RWPE2 (cell line): ENCODE measurements at regions not wholly inside any gene's neighbourhood (a gene's known extent, or its start where the extent isn't known, plus 50 kb on each side); places are given as distances from the start of the nearest gene placed in this dataset.

Source experiments
- ATAC-seq: fragments of 200-7000 bp; cut with Tn5 transposase; 3 replicates; pipeline ENCODE4 v1.9.1; 2021; ENCODE audit warnings: low read depth
- DNase-seq: peaks from one replicate; pipeline ENCODE4 v3.0.0-alpha.2; 2020; ENCODE audit warnings: low spot score
- H3K27ac ChIP-seq: fragments of 450-650 bp; 2 replicates; pipeline ENCODE4 v1.5.1; 2017; ENCODE audit warnings: mild to moderate bottlenecking; ENCODE audit not compliant: poor library complexity, severe bottlenecking
- H3K27me3 ChIP-seq: fragments of 250-450 bp; sonication (Bioruptor Pico); 2 replicates; pipeline ENCODE4 v1.5.1; 2021; ENCODE audit warnings: mild to moderate bottlenecking, moderate library complexity; ENCODE audit not compliant: insufficient read depth, poor library complexity, severe bottlenecking
- H3K36me3 ChIP-seq: fragments of 250-450 bp; sonication (Bioruptor Pico); 2 replicates; pipeline ENCODE4 v1.5.1; 2020; ENCODE audit warnings: low read depth, mild to moderate bottlenecking, moderate library complexity
- H3K4me1 ChIP-seq: fragments of 250-450 bp; sonication (Bioruptor Pico); 2 replicates; pipeline ENCODE4 v1.5.1; 2021; ENCODE audit warnings: mild to moderate bottlenecking, moderate library complexity; ENCODE audit not compliant: insufficient read depth, poor library complexity, severe bottlenecking
- H3K4me3 ChIP-seq: fragments of 250-450 bp; sonication (Bioruptor Pico); 2 replicates; pipeline ENCODE4 v1.5.1; 2021; ENCODE audit warnings: mild to moderate bottlenecking, moderate library complexity; ENCODE audit not compliant: severe bottlenecking
- H3K9me3 ChIP-seq: fragments of 250-450 bp; sonication (Bioruptor Pico); 2 replicates; pipeline ENCODE4 v1.5.1; 2021; ENCODE audit warnings: mild to moderate bottlenecking, moderate library complexity; ENCODE audit not compliant: severe bottlenecking
- TF ChIP-seq, protein P1 (sequence below): fragments of 450-650 bp; IDR thresholded peaks from one replicate; pipeline ENCODE4 v1.5.1; 2017; ENCODE audit warnings: mild to moderate bottlenecking, moderate library complexity; ENCODE audit not compliant: poor library complexity, severe bottlenecking

DNA sequence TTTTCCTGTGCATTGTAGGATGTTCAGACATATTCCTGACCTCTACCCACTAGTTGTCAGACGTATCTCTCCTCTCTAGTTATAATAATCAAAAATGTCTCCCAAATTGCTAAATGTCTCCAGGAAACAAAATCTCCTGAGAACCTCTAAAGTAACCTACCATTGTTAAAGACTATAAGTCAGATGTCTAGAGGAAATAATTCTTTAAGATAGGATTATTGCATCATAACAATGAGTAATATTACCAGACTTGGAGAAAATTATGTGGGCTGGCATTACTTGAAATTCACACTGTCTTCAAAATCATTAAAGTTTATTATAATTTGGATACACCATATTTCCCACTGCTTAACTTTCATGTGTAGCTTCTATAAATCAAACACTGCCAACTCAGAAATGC, 643.0 kb upstream of the ADGRL2 start:
- ATAC-seq (peak; percentile 55; the same call in 2 of the 3 replicates), DNase-seq (no peak)
- TF ChIP-seq, protein P1, sequence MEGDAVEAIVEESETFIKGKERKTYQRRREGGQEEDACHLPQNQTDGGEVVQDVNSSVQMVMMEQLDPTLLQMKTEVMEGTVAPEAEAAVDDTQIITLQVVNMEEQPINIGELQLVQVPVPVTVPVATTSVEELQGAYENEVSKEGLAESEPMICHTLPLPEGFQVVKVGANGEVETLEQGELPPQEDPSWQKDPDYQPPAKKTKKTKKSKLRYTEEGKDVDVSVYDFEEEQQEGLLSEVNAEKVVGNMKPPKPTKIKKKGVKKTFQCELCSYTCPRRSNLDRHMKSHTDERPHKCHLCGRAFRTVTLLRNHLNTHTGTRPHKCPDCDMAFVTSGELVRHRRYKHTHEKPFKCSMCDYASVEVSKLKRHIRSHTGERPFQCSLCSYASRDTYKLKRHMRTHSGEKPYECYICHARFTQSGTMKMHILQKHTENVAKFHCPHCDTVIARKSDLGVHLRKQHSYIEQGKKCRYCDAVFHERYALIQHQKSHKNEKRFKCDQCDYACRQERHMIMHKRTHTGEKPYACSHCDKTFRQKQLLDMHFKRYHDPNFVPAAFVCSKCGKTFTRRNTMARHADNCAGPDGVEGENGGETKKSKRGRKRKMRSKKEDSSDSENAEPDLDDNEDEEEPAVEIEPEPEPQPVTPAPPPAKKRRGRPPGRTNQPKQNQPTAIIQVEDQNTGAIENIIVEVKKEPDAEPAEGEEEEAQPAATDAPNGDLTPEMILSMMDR: no peak
- Histone ChIP-seq H3K4me1 (peaks cover 7% of the 10 kb centered on the region), H3K36me3 (no peaks in the 10 kb centered on the region), H3K27ac (no peak overlapping the region), H3K4me3 (no peak overlapping the region), H3K9me3 (no peaks in the 10 kb centered on the region), H3K27me3 (no peaks in the 10 kb centered on the region)

DNA sequence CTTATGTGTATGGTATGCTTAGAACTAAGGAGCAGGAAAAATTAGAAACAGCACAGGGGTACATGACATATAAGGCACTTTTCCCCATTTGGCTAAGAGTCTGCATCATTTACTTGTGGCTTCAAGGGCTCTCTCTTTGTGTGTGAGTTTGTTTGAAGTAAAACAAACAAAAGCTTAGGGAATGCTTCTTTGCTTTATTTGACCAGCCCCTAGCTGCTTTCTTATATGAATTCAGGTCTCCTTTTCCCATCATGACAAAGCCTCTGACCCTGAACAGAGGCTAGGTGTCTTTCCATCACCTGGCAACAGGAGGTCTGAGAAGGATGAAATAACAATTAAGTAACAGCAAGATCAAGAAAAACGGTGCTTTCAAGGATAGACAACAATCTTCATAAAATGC, 643.8 kb upstream of the ADGRL2 start:
- ATAC-seq (no peak), DNase-seq (no peak)
- Histone ChIP-seq H3K4me3 (no peak overlapping the region), H3K4me1 (peaks cover 7% of the 10 kb centered on the region), H3K9me3 (no peaks in the 10 kb centered on the region), H3K27ac (no peak overlapping the region), H3K36me3 (no peaks in the 10 kb centered on the region), H3K27me3 (no peaks in the 10 kb centered on the region)
- TF ChIP-seq, protein P1: no peak

DNA sequence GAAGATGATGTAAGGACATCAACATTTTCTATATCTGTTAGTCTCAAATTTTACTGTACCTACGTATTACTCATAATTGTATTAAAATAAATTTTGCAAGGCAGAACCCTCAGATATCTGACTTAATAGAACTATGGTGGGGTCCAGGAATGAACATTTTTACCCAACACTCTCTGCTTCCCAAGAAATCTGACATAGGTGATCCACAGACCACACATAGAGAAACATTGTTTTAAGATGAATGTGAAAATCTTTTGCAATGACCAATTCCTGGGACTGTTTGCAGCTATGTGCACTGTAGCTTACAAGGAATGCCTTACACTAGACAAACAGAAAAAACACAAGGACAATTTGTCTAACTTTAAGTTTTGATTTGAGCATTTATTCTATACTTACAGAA, 645.6 kb upstream of the ADGRL2 start:
- Histone ChIP-seq H3K36me3 (no peaks in the 10 kb centered on the region), H3K4me1 (peaks cover 12% of the 10 kb centered on the region), H3K4me3 (no peak overlapping the region), H3K9me3 (no peaks in the 10 kb centered on the region), H3K27ac (no peak overlapping the region), H3K27me3 (no peaks in the 10 kb centered on the region)
- TF ChIP-seq, protein P1: no peak
- ATAC-seq (peak; percentile 72; the same call in 2 of the 3 replicates), DNase-seq (no peak)

DNA sequence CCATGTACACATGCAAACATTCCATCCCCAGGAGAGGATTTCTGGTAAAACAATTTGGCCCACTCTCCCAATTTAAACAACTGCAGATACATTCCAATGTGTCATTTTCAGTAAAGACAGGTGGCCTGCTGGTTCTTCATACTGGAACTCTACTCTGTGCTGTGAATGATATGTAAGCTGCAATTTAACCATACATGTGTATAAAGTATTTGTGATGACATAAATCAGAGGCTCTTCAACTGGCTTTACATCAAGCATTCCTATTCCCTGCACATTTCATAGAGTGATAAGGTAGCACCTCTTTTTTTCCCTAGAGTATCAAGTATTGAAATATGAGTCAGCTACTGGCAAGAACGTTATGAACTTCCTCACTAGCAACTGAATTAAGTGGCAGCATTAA, 649.5 kb upstream of the ADGRL2 start:
- Histone ChIP-seq H3K36me3 (no peaks in the 10 kb centered on the region), H3K4me1 (peaks cover 9% of the 10 kb centered on the region), H3K27me3 (no peaks in the 10 kb centered on the region), H3K9me3 (no peaks in the 10 kb centered on the region), H3K27ac (peak overlapping the region; percentile 53), H3K4me3 (no peak overlapping the region)
- DNase-seq: no peak
- TF ChIP-seq, protein P1: no peak
- ATAC-seq: peak; percentile 68; the same call in 2 of the 3 replicates

DNA sequence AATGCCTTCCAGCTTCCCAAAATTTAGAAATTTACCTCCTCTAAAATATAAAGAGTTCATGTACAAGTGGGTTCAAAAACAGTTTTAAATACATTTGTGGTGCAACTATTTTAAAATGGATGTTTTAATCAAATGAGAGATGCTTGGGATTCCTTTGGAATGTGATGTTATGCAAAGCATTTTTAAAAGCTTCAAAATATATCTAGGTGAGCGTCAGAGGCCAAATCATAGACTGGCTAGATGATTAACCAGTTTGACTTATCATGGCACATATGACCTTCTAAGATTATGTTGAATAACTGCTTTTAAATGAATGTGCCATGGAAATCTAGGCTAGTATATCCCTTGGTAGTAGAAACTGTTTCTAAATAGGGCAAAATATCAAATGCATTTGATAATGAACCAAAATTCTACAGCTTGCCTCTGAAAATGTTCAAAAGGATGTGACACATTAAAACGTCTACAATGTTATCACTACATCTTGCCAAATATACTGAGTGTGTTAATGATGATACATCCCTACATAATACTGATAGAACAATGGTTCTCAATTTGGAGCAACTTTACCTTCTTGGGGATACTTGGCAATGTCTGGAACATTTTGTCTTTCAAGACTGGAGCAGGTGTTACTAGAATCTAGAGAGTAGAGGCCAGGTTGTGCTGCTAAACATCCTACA, 650.9 kb upstream of the ADGRL2 start:
- ATAC-seq (peak; percentile 63), DNase-seq (no peak)
- Histone ChIP-seq H3K36me3 (no peaks in the 10 kb centered on the region), H3K9me3 (no peaks in the 10 kb centered on the region), H3K27ac (peak overlapping the region; percentile 53), H3K27me3 (no peaks in the 10 kb centered on the region), H3K4me1 (peaks cover 9% of the 10 kb centered on the region), H3K4me3 (no peak overlapping the region)
- TF ChIP-seq, protein P1: no peak
